RCC 7860 (cell line): ENCODE measurements at regions not wholly inside any gene's neighbourhood (a gene's known extent, or its start where the extent isn't known, plus 50 kb on each side); places are given as distances from the start of the nearest gene placed in this dataset.
"Not testable (repeated sequence)": the region's sequence is repeated elsewhere in the genome, so short reads cannot be mapped to it uniquely, and the experiment has no call there.

Experiments used
- DNase-seq: peaks from one replicate; pipeline ENCODE4 v3.0.0-alpha.2; 2015; ENCODE audit warnings: low spot score
- FAIRE-seq: peaks from 2 replicates; lab custom pipeline; 2012; peaks lifted over from hg19 to GRCh38; lab: Jason Lieb, UNC

DNA sequence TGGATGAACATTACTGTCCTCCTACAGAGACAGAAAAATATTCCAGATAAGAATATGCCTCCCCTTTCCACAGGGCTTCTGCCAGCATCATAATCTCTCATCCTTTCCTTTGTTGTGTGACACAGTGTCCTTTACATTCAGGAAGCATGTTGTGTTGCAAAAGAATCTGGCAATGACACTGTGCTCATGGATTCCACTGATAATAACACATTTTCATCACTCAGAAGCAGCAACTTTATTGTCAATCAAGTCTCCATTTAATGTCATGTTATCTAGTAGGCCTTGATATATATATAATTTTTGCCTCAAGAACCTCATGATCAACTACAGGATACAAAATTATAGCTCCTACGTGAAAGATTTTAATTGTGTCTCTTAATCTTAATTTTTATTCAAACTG, 833.9 kb downstream of the FSTL5 start:
- FAIRE-seq (no peak), DNase-seq (no peak)

DNA sequence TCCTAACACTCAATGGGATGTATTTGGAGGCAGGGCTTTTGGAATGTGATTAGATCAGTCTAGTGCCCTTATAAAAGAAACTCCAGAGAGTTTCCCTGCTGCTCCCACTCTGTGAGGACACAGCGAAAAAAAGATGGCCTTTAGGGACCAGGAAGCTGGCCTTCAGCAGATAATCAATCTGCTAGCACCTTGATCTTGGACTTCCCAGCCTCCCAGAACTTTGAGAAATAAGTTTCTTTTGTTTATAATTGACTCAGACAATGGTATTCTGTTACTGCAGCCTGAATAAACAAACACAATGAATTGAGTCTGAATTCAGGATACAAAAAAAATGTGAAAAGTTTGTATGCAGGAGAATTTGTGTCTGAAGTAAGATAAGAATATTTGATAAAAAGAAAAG, 842.1 kb downstream of the FSTL5 start:
- DNase-seq (no peak), FAIRE-seq (no peak)

DNA sequence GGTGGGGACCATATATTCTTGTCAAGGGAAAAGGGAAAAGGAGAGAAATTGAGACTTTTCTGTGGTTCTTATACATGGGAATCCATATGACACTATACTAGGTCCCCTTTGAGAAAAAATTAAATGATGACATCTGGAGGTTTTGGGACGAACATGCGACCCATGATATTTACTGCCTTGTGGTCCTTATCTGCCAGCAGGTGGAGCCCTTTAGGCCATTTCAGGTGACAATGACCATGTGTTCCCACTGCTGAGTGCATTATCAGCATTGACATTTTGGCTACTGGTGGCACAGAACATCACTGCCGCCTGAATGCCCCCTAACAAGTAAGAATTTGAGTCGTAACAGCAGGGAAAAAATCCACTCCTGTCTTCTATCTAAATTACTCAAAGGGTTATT, 843.4 kb downstream of the FSTL5 start:
- DNase-seq, result no peak
- no peak for FAIRE-seq

- DNase-seq, result no peak
- no peak for FAIRE-seq
These were observed 846.8 kb downstream of the FSTL5 start for GRCh38 chr4:161317000-161317399.

GRCh38 chr4:161314371-161314770, 849.4 kb downstream of the FSTL5 start:
- FAIRE-seq (no peak), DNase-seq (no peak)

GRCh38 chr4:161303551-161303950, 860.2 kb downstream of the FSTL5 start:
- FAIRE-seq (no peak), DNase-seq (no peak)

GRCh38 chr4:161291222-161291621, 872.6 kb downstream of the FSTL5 start:
- FAIRE-seq (no peak), DNase-seq (no peak)

GRCh38 chr4:161287678-161288352, 876.0 kb downstream of the FSTL5 start:
- DNase-seq (no peak), FAIRE-seq (no peak)

DNA sequence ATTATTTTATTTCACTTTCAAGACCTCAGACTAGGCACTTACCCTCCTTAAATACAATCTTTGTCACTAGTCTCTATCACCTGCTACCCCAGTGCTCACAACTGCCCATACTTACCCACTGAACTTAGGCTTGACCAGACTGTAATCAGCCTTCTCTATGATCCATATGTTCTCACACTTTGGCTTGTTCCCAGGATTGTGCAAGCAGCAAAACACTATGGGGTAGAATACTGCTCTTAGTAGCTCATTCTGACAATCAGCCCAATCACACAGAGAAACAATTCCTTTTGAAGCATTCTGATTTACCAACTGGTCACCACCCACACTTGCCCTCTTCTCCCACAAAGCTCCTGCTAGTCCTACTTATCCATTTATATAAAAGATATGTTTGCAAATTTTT, 878.3 kb downstream of the FSTL5 start:
- no peak for FAIRE-seq
- no peak for DNase-seq

DNA sequence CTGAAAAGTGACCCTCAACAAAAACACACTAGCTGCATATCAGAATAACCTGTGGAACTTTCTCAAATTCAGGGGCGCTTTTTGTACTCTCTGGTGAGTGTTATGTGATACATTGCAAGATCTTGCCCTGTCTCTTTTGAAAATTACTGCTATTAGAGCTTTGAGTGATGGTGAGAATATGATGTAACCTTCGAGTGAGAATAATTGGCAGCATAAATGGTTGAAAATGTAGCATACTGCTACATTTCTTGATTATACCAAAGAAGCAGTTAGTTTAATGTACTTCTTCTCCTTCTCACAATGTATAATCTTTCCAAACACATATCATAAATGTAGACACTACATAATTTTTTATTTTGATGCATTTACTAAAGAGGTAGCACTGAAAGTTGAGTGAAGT, 882.9 kb downstream of the FSTL5 start:
- DNase-seq (no peak), FAIRE-seq (no peak)

- DNase-seq (no peak), FAIRE-seq (no peak)
These were observed 884.7 kb downstream of the FSTL5 start for GRCh38 chr4:161279095-161279494.

GRCh38 chr4:161277150-161277787, 886.5 kb downstream of the FSTL5 start:
- FAIRE-seq, DNase-seq: not testable (repeated sequence)

GRCh38 chr4:161273607-161274006, 890.2 kb downstream of the FSTL5 start:
- no peak for FAIRE-seq

GRCh38 chr4:161260819-161261218, 903.0 kb downstream of the FSTL5 start:
- DNase-seq, result no peak
- FAIRE-seq, result no peak

More at GRCh38 chr4:161273607-161274006, 890.2 kb downstream of the FSTL5 start:
- DNase-seq, result no peak

- FAIRE-seq (no peak), DNase-seq (no peak)
These were observed 907.1 kb downstream of the FSTL5 start for GRCh38 chr4:161256716-161257115.

GRCh38 chr4:161256172-161256571, 907.6 kb downstream of the FSTL5 start:
- no peak for DNase-seq
- no peak for FAIRE-seq

DNA sequence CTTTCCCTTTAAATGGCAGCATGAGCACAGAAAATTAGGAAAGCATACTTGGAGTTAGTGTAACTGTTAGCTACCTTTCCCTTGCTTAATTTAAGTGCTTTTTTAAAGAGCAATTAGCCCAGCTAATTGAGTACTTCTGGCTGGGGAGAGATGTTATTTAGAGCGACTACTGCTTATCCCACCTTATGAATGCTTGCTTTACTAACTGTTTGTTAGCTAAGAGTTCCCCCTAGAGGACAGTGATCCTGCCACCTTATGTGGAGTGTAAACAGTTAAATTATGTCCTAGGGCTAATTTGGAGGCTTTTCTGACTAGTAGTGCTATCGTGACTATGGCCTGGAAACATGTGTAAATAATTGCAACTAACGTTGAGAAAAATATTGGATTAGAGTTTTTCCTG, 909.4 kb downstream of the FSTL5 start:
- no peak for FAIRE-seq
- DNase-seq, result no peak

GRCh38 chr4:161252520-161253141, 911.2 kb downstream of the FSTL5 start:
- DNase-seq (peak; percentile 17), FAIRE-seq (no peak)

DNA sequence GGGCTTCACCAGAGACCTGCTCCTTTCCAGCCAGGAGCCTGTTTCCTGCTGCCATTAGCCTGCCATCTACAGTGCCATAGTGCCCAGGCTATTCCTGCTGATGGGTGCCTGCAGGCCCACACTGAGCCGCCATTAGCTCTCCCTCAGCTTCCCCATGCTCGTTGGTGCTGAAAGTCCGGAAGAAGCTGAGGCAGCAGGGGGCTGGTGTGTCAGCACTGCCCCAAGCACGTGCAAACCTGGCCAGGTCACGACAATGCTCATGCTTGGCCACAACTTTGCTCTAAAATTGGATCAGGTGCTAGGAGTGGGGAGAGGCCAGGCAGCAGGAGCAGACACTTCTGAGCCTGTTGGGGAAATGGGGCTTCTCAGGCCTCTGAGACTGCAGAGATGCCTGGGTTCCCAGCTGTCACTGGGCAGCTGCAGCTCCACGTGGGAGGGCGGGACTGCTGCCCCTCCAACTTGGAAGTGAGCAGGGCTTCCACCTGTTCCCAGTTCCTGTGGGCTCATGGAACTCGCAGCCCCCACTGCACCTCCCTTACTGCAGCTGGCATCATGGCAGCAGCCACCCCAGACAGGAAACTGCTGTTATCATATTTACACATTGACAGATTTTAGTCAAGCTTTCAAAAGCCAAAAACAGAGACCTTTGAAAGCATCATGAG, 913.9 kb downstream of the FSTL5 start:
- no peak for DNase-seq
- no peak for FAIRE-seq

- no peak for FAIRE-seq
- no peak for DNase-seq
These were observed 914.9 kb downstream of the FSTL5 start for GRCh38 chr4:161248880-161249279.

DNA sequence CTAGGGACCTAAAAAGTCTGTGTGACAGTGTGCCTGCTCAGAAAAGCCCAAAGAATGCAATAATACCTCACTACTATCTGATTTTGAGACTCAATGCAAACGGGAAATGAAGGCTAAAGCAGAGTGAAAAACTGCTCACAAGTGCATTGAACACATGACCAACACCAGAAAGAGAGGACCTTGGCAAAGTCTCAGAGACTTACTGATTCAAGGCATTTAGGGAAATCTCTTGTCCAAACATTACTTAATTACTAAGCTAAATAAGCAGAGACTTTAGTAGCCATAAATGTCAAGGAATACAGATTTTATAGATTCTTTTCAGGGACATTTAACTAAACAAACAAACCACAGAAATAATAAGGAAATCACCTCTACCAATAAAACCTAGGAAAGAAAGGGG, 916.0 kb downstream of the FSTL5 start:
- no peak for DNase-seq
- no peak for FAIRE-seq

DNA sequence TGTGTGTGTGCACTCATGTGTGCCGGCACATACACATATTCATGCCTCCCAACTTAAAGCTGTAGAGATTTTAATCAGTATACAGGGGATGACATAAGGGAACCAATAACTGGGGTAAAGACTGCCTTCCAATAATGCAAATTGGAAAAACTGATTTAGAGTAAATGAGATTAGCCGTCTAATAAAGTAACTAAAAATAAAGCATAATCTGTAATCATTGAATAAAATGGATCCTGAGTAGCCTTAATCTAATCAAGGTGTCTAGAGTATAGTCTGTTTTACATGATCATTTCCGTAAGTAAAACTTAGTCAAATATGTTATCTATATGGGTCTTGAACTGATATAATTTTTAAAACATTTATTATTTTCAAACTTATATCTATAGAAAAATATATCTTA, 925.8 kb downstream of the FSTL5 start:
- DNase-seq (no peak), FAIRE-seq (no peak)
